ENCODE measurements at regions not wholly inside any gene's neighbourhood (a gene's known extent, or its start where the extent isn't known, plus 50 kb on each side); places are given as distances from the start of the nearest gene placed in this dataset.

DNA sequence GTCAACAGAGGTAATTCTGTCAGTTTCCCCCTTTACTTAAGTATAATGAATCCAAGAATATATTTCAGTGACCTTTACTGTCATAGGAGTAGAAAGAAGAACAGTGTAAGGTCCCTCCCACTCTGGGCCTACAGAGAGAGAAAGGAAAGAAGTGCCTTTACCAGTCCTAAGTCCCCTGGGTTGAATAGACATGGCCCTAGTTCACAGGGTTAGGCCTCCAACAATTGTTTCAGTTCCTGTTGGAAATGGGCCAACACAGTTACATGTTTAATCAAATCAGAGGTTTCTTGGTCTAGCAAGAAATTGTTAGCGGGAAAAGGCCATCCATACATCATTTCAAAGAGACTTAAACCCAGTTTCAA, 605.6 kb downstream of the MTRR start:
- TF ChIP-seq CTCF (IDR thresholded peaks at IDR 0.05) = no peak
- TF ChIP-seq NR1H2 (CRISPR knock-in tag; IDR thresholded peaks at IDR 0.05) = no peak
- TF ChIP-seq, protein P1, sequence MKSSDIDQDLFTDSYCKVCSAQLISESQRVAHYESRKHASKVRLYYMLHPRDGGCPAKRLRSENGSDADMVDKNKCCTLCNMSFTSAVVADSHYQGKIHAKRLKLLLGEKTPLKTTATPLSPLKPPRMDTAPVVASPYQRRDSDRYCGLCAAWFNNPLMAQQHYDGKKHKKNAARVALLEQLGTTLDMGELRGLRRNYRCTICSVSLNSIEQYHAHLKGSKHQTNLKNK (CRISPR knock-in tag; IDR thresholded peaks at IDR 0.05) = no peak
- TF ChIP-seq STAT6 (CRISPR knock-in tag; conservative IDR thresholded peaks at IDR 0.05; ENCODE audit: low read depth) = no peak
- TF ChIP-seq MYBL2 (CRISPR knock-in tag; IDR thresholded peaks at IDR 0.05) = no peak
- TF ChIP-seq, protein P2, sequence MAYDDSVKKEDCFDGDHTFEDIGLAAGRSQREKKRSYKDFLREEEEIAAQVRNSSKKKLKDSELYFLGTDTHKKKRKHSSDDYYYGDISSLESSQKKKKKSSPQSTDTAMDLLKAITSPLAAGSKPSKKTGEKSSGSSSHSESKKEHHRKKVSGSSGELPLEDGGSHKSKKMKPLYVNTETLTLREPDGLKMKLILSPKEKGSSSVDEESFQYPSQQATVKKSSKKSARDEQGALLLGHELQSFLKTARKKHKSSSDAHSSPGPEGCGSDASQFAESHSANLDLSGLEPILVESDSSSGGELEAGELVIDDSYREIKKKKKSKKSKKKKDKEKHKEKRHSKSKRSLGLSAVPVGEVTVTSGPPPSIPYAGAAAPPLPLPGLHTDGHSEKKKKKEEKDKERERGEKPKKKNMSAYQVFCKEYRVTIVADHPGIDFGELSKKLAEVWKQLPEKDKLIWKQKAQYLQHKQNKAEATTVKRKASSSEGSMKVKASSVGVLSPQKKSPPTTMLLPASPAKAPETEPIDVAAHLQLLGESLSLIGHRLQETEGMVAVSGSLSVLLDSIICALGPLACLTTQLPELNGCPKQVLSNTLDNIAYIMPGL (CRISPR knock-in tag; IDR thresholded peaks at IDR 0.05) = no peak
